SH-SY5Y (cell line): ENCODE measurements at regions not wholly inside any gene's neighbourhood (a gene's known extent, or its start where the extent isn't known, plus 50 kb on each side); places are given as distances from the start of the nearest gene placed in this dataset.

Experiments
- GATA2 ChIP-seq: IDR thresholded peaks from 2 replicates; pipeline ENCODE4 v1.6.1; 2011; ENCODE audit warnings: mild to moderate bottlenecking, low read depth, low read length
- GATA3 ChIP-seq: IDR thresholded peaks from 2 replicates; pipeline ENCODE4 v1.6.1; 2011; ENCODE audit warnings: low read depth, mild to moderate bottlenecking, low read length, moderate library complexity

DNA sequence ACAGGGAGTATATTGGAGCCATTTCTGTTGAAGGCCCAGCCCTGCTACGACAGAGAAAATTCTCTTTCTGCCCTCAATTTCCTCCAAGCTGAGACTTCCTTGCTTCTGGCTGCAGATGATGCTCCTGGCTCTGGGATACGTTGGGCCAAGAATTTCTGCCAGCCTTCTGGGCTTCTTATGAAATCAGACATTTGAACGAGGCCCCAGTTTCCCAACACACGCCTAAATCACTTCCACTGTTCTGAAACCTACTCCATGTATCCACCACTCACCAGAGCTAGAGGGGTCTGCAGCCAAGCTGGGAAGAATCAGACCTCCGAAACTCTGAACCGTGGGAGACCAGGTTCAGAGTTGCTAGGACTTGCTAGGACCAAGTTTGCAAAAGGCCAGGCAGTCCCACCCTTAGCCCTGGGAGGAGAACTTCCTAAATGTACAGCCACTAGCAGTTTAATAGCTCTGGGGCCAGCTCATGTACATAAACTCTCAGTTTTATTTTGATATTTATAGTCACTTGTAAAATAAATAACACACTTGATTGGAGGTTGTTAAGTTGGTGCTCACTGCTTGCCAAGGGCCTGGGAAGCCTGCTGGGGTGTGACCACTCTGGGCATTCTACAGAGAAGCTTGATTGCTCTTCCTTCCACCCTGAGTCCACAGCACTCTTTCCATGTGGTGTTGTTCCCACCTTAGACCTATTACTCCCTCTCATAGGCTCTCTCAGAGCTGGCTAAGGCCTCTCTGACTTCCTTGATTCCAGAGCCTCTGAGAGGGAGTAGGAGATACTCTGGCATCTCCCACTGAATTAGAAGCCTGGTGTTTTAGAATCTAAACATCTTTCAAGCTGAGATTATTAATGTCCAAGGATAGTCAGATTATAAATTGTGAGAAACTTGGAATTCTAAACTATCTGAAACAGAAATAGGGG, 83.4 kb upstream of the TRABD2B start:
- TF ChIP-seq GATA2 (no peak), GATA3 (no peak)
